HuH-7.5 (cell line): ENCODE measurements at regions not wholly inside any gene's neighbourhood (a gene's known extent, or its start where the extent isn't known, plus 50 kb on each side); places are given as distances from the start of the nearest gene placed in this dataset.
"Not testable (repeated sequence)": the region's sequence is repeated elsewhere in the genome, so short reads cannot be mapped to it uniquely, and the experiment has no call there.

Source experiments
- DNase-seq: peaks from one replicate; pipeline ENCODE4 v3.0.0; 2011; ENCODE audit warnings: low spot score

DNA sequence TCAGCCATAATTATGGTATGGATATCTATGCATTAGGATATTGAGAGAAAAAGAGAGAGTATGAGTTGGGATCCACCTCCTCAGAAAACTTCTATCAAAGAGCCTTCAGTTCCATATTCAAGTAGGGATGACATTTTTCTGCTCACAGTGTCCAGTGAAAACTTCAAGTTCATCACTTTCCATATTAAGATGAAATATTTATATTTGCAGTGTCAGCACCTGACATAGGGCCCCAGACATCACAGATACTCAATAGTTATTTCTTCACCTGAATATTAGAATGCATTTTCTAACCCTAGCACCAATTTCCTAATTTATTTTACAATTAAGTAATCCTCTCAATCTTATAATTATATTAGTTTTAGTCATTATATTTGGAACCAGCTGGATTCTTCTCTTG, 318.0 kb upstream of the MGAT4C start:
- DNase-seq, result no peak

DNA sequence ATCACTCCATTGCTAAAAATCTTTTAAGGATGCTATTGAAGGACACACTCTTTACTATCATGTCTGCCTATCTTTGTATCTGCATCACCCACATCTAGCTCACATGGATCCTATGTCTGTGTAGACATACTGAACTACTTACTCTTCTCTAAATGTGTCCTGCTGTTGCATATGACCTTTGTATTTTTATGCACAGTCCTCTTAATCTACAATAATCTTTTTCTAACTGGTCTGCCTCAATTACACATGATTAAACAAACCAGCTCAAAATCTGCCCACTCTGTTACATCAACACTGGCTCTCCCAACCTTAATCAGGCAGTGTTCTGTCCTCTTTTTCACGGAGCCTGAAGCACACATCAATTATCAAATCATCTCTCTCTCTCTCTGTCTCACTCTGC, 316.3 kb upstream of the MGAT4C start:
- DNase-seq, result no peak

DNA sequence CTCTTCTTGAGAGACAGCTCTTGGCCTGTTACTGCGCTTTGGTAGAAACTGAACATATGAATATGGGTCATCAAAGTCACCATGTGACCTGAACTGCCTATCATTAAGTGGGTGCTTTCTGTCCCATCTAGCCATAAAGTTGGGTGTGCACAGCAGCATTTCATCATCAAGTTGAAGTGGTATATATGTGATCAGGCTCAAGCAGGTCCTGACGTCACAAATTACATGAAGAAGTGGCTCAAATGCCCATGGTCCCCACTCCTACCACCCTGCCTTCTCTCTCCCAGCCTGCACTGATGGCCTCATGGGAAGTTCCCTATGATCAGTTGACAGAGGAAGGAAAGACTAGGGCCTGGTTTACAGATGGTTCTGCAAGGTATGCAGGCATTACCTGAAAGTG, 308.8 kb upstream of the MGAT4C start:
- DNase-seq, result no peak

DNA sequence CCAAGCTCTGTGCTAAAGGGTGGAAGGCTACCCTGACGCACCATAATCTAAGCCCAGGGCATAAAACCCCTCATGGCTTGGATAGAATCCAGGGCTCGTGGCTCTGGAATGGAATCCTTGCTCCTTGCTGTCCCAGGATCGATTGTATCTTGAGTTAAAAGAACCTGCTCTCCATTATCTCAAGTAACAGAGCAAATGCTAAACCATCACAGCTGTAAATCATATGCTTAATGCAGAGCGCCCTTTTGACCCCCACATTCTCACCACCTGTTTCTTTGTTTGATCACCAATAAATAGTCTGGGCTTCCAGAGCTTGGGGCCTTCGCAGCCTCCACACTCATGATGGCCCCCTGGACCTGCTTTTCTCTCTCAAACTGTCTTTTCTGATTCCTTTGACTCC, 299.3 kb upstream of the MGAT4C start:
- DNase-seq, result not testable (repeated sequence)

DNA sequence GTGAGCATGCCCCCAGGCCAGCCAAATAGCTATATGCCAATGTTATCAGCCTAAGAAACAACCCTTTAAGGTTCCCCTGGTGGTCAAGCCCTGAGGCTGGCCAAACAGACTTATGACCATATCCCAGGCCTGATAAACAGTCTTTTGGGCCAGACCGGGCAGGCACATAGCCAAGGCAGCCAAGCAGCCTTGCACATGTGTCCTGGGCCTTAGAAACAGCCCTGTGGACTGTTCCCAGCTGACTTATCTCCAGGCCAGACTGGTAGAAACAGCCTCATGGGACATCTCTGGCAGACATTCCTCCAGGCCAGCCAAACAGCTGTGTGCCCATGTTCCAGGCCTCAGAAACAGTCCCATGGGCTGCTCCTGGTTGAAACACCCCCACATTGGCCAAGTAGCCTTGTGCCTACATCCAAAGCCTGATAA, 295.0 kb upstream of the MGAT4C start:
- DNase-seq, result no peak

DNA sequence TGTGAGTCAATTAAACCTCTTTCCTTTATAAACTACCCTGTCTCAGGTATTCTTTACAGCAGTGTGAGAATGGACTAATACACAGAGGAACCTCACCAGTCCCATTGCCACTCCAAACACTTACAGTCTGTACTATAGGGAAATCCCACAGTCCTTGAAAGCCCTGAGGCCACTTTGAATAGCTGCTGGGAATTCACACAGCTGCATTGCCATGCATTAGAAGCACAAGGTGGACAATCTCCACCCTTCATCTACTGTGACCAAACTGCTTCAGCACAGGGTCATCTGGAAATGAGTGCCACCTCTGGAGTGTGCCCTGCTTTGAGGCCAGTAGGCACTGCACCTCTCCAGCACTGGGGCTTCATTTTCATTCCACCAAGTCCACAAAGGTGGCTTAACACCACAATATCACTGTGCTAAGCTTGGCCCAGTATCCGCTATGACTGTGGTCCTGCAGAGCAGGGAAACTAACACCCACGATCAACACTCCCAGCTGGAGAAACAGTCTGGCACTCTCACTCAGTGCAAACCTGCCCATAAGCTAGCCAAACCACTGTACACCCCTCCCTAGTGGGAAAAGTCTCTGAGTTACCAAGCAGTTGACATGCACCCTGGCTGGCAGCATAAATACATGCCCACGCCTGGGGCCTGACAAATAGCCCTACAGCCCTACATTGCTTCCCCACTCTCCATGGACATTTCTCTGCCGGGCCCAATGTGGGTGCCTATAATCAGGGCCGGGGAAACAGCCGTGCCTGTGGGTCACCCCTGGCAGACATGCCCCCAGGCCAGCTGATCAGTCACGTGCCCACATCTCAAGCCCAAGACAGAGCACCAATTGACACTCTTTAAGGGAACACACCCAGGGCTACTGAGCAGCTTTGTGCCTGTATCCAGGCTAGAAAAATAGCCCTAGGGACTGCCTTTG, 294.3 kb upstream of the MGAT4C start:
- DNase-seq, result no peak

DNA sequence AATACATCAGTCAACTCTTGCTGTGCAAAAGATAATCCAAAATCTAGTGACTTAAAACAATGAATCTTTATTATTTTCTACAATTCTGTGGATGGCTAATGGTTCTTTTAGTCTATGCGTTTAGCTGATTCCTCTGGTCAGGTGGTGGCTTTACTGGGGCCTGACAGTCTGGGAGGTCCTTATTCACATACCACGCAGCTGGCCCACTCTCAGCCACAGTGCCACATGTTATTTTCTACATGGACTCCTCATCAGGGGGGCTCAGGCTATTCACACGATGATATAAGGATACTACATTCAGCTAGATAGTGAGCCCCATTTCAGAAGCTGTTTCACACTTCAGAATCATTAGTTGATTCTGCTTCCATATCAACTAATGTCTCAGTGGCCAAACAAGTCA, 287.5 kb upstream of the MGAT4C start:
- DNase-seq, result no peak

DNA sequence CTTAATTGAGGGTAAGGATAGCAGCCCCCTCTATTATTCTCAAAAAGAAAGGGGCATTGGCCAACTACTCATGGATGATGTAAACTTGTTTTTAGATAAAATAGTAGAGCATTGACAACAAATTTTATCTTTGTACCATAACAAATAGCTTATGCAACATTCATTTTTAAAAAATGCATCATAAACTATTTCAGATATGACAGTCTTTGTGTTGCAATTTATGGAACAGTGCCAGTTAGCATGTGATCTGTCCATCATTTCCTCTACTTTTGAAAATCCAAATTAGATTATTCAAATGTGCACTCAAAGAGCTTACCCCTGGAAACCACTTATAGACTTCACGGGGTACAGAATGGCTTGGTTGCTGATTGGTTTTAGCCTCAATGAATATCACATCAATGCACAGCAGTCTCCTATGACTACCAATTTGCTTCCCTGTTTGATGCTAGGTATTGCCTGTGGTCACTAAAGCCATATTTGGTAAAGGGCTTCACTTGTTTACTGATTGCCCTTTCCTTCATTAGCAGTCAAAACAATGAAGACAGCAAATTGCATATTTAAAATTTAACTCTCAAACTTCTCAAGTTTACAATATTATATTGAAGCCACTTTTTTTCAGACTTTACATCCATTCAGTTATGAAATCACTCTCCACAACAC, 274.9 kb upstream of the MGAT4C start:
- no peak for DNase-seq

DNA sequence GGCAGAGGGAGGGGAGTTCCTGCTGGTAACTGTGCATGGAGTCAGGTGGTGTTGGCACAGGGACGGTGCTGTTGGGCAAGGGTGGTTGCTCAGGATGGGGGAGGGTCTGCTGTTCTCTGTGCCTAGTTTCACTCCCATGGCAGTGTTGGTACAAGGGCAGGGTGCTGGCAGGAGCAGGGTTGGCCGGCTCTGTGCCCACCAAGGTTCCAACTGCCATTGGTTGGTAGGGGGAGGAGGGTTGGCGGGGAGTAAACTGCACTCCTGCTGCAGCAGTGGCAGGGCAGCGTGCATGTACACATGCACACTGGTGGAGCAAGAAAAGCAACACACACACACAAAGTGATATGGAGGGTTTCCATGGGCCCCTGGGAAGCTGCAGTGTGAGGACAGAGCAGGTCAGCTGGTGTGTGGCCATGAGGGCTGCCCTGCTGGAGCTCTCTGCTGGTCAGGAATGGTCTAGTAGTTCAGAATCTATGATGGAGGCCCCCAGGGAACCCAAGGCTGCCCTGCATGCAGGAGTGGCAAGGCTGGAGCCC, 269.9 kb upstream of the MGAT4C start:
- DNase-seq, result no peak

DNA sequence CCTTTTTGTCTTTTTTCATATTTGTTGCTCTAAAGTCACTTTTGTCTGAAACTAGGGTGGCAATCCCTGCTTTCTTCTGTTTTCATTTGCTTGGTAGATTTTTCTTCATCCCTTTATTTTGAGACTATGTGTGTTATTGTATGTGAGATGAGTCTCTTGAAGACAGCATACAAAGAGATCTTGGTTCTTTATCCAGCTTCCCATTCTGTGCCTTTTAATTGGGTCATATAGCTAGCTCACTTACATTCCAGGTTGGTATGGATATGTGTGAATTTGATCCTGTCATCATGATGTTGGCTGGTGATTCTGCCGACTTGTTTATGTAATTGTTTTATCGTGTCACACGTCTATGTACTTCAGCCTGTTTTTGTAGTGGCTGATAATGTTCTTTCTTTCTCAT, 267.7 kb upstream of the MGAT4C start:
- DNase-seq, result no peak

DNA sequence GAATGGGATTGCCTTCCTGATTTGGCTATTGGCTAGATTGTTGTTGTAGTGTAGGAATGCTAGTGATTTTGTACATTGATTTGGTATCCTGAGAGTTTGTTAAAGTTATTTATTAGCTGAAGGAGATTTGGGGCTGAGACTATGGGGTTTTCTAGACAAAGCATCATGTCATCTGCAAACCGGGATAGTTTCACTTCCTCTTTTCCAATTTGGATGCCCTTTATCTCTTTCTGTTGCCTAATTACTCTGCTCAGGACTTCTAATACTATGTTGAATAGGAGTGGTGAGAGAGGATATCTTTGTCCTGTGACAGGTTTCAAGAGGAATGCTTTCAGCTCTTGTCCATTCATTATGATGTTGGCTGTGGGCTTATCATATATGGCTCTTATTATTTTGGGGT, 265.7 kb upstream of the MGAT4C start:
- no peak for DNase-seq

DNA sequence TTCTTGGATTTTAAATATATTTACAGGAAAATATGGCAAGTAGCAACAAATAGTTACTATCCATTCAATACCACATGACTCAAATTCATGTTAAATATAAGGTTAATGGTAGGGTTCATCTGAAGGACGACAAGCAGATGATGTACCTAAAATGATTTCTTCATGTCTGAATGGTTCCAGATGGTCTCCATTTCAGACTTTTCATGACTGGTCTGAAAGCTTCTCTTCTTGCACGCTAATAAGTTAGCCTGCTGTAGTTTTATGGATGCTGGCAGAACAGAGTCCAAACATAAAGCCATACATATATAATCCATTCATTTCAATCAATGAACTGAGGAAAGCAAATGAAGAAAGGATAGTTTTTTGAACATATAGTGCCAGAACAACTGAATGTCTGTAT, 257.0 kb upstream of the MGAT4C start:
- no peak for DNase-seq

DNA sequence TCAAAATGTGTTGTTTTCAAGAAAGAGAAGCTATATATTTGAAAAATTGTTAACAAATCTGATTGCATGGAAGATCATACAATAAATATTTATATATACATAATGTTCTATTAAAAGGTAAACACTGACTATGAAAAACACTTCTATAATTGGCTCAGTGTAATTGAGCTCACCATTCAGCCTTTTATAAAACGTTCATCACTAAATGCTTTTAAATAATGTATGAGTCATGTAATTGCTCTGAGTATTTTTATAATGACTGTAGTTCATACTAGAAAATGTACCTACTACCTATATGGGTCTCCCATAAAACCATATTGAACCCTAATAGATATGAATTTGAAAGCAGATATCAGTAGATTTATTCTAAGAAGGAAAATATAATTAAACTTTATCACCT, 240.4 kb upstream of the MGAT4C start:
- no peak for DNase-seq

DNA sequence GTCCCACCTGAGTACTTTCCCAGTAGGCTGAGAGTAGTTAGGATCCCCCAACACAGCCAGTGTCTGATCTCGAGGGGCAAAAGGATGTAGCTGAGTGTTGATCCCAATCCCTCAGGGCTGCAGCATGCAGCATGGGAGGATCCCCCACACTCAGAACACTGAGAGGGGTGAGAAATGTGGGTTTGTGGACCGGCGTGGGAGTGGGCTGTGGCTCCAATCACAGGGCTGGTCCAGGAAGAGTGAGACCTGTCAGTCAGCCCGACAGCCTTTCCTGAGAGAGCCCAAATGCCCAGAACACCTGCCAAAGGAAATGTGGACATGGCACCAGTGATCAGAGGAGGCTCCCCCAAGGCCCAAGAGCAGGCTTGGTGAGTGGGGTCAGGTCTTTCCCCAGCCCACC, 228.3 kb upstream of the MGAT4C start:
- DNase-seq, result no peak

DNA sequence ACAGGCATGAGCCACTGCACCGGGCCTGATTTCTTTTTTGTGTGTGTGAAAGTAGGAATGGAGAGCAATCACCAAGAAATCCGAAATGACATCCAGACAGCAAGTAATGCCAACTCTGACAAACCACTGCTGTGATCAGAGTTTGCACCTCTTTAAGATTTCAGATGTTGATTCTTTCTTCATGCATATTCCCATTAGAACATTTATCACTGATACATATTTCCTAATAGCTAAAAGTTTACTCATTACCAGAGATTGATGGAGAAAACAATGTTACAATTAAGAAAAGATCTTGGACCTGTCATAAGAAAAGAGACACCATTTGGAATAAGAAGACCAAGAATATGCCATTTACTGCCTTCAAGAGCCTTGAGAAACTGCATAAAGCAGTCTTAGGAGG, 217.0 kb upstream of the MGAT4C start:
- no peak for DNase-seq

DNA sequence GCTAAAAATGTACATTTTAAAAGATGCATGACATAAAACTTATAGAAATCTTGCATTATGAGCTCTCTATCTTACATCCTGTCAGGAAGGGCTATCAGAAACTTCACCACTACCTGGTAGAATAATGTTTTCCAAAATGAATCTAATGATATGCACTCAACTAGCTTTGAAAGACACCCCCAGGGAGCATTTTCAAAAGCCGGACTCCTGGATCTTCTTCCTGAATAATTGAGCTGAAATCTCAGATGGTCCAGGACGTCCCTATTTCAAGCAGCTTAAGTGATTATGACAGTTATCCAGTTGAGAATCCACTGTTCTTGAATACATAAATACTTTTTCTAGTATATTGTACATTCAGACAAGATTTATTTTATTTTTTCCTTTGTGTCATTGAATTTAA, 200.6 kb upstream of the MGAT4C start:
- DNase-seq, result no peak

DNA sequence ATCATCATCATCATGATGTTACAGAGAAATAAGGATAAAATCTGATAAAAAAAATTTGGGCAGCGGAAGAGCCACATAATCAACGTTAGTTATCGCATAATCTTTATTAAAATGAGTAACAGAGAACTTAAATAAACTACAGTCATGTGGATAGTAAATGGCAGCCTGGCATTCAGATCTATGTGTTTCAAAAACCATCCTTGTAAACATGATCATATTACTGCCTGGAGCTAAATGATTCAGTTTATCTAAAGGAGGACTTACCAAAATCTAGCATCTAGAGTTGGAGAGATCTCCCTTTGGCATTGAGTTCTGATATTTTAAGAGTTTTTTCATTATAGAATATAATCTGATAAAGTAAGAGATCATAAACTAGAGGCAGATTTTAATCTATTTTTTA, 200.1 kb upstream of the MGAT4C start:
- no peak for DNase-seq

DNA sequence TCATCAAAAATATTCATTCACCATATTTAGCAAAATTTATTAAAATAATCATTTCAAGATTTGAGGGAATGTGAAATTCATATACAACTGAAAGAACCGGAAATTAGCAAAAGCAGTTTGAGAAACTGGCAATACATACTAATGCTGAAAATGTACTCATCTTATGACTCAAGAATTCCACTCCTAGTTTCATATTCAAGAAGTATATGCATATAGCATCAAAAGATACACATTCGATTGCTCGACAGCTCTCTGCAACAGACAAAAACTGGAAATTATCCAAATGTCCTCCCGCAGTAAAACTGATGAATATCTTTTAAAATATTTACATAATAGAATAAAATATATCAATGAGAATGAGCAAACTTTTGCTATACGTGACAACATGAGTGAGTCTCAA, 189.2 kb upstream of the MGAT4C start:
- no peak for DNase-seq

DNA sequence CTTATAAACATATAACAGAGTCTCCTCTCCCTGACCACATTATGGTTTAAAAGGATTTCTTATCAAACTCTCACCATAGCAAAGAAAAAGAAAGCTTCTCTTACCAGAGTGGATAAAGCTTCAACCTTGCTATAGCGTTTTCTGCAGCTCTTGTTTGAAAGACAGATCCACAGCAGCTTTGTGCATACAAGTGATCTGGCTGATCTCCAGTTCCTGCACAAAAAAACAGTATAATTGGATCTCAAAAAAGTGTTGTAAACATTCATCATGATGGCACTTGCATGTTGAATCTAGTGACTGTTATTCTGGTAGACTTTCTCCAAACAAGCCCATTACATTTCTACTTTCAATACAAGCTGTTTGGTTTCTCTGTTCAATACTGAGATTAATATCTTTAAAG, 178.9 kb upstream of the MGAT4C start:
- no peak for DNase-seq

DNA sequence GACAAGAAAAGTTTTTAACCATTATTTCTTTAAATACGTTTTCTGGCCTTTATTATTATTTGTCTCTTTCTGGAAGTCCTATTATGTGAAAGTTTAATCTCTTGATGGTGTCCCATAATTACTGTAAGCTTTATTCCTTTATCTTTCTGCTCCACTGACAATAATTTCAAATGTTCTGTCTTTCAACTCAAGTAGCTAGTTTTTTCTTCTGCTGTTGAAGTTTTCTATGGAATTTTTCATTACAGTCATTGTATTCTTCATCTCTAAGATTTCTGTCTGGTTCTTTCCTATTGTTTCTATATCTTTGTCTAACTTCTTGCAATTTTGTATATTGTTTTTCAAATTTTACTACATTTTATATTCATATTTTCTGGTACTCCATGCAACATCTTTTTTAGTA, 173.6 kb upstream of the MGAT4C start:
- DNase-seq, result no peak

DNA sequence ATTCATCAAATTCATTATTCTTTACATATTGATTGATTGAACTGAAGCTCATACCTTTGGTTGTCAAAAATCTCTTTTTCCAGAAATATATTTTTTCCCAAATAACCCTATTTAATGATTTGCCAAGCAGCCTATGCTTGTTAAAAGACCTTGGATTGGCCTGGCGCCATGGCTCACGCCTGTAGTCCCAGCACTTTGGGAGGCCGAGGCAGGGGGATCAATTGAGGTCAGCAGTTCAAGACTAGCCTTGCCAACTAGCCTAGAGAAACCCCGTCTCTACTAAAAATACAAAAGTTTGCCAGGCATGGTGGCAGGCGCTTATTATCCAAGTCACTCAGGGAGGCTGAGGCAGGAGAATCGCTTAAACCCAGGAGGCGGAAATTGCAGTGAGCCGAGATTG, 165.1 kb upstream of the MGAT4C start:
- no peak for DNase-seq

DNA sequence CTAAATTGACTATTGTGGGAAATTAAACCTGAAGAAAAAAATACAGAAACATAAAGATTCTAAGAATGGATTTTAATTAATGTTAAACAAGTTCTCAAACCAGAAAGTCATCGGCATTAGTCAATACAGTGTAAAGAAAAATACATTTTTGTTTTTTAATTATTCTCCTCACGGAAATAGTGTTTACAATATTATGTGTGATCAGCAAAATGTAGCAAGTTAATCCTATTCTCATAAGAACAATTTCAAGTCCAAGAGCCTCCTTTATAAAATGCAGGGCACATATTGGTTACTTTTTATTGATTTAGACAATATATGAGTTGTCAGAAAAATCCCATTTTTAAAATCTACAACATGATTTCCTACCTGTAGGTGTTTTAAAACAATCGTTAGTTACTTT, 158.0 kb upstream of the MGAT4C start:
- DNase-seq, result no peak

DNA sequence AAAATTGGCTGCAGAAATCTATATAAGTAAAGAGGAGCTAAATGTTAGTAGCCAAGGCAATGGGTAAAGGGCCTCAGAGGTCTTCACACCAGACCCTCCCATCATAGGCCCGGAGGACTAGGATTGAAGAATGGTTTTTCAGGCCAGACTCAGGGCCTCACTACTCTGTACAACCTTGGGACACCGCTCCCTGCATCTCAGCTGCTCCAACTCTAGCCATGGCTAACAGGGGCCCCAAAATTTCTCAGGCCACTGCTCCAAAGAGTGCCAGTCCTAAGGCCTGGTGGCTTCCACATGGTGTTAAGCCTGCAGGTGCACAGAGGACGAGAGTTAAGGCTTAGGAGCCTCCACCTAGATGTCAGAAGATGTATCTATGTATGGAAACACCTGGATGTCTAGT, 155.5 kb upstream of the MGAT4C start:
- DNase-seq, result no peak
